IPS-18c (cell line): ENCODE measurements at regions not wholly inside any gene's neighbourhood (a gene's known extent, or its start where the extent isn't known, plus 50 kb on each side); places are given as distances from the start of the nearest gene placed in this dataset.

Experiments
- H3K4me3 ChIP-seq: 2 replicates; pipeline ENCODE4 v1.7.0; 2013; ENCODE audit warnings: low read depth, mild to moderate bottlenecking, low read length, moderate library complexity; ENCODE audit not compliant: insufficient read depth
- H3K9me3 ChIP-seq: one replicate; pipeline ENCODE4 v1.6.1; 2013; ENCODE audit warnings: mild to moderate bottlenecking, low read length, moderate library complexity; ENCODE audit not compliant: control insufficient read depth, insufficient read depth

GRCh38 chr16:62135446-62135845, 99.2 kb upstream of the CDH8 start:
- no peak overlapping the region for H3K4me3 ChIP-seq
- H3K9me3 ChIP-seq = peaks cover 6% of the 10 kb centered on the region

- H3K4me3 ChIP-seq = no peak overlapping the region
- peaks cover 6% of the 10 kb centered on the region for H3K9me3 ChIP-seq
Observed at GRCh38 chr16:62130101-62130500, 93.9 kb upstream of the CDH8 start.

GRCh38 chr16:62105244-62105643, 69.0 kb upstream of the CDH8 start:
- no peaks in the 10 kb centered on the region for H3K9me3 ChIP-seq
- H3K4me3 ChIP-seq = no peak overlapping the region

GRCh38 chr16:62102588-62102987, 66.3 kb upstream of the CDH8 start:
- H3K9me3 ChIP-seq = no peaks in the 10 kb centered on the region
- H3K4me3 ChIP-seq = no peak overlapping the region

GRCh38 chr16:62100651-62101050, 64.4 kb upstream of the CDH8 start:
- Histone ChIP-seq H3K9me3 (no peaks in the 10 kb centered on the region), H3K4me3 (no peak overlapping the region)

- H3K4me3 ChIP-seq = no peak overlapping the region
Observed at GRCh38 chr16:62089715-62090114, 53.5 kb upstream of the CDH8 start.

GRCh38 chr16:62088731-62089410, 52.6 kb upstream of the CDH8 start:
- Histone ChIP-seq H3K9me3 (no peaks in the 10 kb centered on the region), H3K4me3 (no peak overlapping the region)

More at GRCh38 chr16:62089715-62090114, 53.5 kb upstream of the CDH8 start:
- no peaks in the 10 kb centered on the region for H3K9me3 ChIP-seq
